LNCaP clone FGC (cell line): ENCODE measurements at regions not wholly inside any gene's neighbourhood (a gene's known extent, or its start where the extent isn't known, plus 50 kb on each side); places are given as distances from the start of the nearest gene placed in this dataset.

Experiments used
- DNase-seq: peaks from one replicate; pipeline ENCODE4 v3.0.0-alpha.2; 2011; ENCODE audit warnings: low read depth
- H3K4me3 ChIP-seq: 2 replicates; pipeline ENCODE4 v1.5.1; 2011; ENCODE audit warnings: mild to moderate bottlenecking, low read depth, low read length, control low read depth
- TF ChIP-seq, protein P1 (sequence below): IDR thresholded peaks from 2 replicates; pipeline ENCODE4 v1.5.1; 2012; ENCODE audit warnings: mild to moderate bottlenecking; ENCODE audit not compliant: control insufficient read depth, insufficient read depth; ENCODE audit errors: extremely low read depth

DNA sequence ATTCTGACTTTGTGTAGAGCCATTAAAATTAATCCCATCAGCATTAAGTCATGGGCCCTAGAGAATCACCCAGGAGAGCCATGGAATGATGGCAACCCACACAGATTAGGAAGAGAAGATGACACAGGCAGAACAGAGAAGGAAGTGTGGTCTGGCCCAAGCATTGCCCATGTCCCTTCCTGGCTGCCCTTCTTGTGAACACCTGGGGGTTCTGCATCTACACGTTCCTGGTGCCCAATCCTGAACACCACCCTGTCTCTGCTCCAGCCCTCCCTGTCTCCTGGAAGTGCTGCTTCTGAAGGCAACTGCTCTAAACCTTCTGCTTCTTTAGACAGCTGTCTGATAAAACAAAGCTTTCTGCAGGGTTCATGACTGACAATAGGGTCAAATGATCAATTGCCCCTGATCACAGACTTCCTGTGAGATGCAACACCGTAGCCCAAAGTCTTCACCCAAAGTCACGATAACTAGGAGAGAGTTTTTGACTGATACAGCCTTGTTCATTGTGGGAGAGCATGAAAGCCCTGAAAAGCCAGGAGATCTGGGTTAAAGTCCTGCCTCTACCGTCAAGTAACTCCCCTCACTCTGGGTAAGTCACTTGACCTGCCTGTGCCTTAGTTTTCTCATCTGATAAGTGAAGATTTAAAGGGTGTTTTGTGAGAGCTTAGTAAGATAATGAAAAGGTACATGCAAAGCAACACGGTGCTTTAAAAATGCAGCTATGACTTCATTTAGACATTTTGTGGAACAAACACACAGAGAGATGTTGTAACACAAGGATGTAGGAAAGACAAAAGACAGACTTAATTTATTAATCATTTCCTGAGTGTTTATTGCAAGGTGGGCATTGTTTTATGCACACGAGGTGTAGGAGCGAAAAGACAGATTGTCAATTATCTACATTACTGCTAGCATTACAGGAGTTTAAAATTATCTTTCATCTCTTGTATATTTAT, 291.2 kb upstream of the STXBP5 start:
- DNase-seq, result no peak
- TF ChIP-seq, protein P1, sequence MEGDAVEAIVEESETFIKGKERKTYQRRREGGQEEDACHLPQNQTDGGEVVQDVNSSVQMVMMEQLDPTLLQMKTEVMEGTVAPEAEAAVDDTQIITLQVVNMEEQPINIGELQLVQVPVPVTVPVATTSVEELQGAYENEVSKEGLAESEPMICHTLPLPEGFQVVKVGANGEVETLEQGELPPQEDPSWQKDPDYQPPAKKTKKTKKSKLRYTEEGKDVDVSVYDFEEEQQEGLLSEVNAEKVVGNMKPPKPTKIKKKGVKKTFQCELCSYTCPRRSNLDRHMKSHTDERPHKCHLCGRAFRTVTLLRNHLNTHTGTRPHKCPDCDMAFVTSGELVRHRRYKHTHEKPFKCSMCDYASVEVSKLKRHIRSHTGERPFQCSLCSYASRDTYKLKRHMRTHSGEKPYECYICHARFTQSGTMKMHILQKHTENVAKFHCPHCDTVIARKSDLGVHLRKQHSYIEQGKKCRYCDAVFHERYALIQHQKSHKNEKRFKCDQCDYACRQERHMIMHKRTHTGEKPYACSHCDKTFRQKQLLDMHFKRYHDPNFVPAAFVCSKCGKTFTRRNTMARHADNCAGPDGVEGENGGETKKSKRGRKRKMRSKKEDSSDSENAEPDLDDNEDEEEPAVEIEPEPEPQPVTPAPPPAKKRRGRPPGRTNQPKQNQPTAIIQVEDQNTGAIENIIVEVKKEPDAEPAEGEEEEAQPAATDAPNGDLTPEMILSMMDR, result no peak
- no peak overlapping the region for H3K4me3 ChIP-seq

GRCh38 chr6:146913842-146914488, 290.3 kb upstream of the STXBP5 start:
- no peak overlapping the region for H3K4me3 ChIP-seq

DNA sequence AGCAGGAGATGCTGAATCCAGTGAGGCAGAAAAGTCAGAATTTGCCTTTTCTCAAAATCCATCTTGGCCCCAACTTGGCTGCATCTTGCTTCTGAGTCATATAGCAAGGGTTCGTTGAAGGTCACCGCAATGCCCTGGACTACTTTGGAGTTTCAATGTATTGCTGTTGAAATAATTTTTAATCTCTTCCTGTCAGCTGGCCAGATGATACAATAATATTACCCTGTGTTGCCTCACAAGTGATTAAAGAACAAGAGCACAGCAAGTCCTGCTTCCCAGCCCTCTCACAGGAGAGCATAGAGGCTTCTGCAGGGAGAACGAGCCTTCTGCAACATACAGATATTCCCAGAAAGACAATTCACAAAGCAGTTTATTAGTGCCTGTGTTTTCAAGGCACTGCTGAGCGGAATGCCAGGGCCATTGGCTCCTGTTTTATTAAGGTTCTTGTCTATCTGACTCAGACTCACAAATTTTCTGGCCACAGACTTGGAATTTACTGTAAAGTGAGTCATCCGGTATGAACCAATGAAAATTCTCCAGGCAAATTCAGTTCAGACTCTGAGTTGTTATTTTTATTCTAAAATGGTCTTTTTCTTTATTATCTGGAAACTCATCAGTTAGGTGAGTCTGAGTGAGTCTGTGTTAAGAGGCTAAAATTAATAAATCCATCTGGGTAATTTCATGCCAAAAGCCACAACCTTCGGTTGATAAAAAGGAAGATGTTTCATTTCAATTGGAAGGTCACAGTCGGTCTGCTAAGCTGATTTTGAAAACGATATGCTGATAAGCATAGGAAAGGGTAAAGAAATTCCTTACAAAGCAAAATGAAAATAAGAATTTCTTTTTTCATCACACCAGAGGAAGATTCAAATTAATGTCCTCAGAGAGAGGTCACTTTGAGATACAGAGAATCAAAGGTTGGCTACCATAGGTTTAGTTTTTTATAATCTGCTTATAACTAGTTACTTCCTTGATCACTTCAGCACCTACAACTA, 289.4 kb upstream of the STXBP5 start:
- DNase-seq, result no peak
- TF ChIP-seq, protein P1, result no peak
- no peak overlapping the region for H3K4me3 ChIP-seq

More at GRCh38 chr6:146913842-146914488, 290.3 kb upstream of the STXBP5 start:
- TF ChIP-seq, protein P1, result no peak
- DNase-seq, result no peak

DNA sequence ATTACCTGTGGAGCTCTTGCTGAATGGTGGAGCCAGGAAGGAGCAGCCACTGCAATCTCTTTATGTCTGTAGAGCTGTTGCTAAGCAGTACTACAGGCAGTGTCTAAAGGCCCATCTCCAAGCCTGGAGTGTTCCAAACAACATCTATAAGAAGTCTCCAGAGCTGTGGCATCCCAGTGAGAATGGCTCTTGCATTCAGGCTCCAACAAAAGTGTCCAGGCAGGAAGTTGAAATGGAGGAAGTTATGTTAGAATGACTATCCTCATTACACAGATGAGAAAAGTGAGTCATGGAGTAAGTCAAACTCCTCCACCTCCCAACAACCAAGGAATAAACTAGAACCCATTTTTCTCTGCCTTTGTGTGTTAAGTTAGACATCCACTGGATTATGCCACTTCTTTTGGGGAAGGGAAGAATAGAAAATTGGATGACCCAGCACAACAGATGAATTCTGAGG, 288.5 kb upstream of the STXBP5 start:
- no peak for DNase-seq
- no peak overlapping the region for H3K4me3 ChIP-seq
- TF ChIP-seq, protein P1, result no peak

- TF ChIP-seq, protein P1, result no peak
- no peak for DNase-seq
- H3K4me3 ChIP-seq, result no peak overlapping the region
These were observed 287.7 kb upstream of the STXBP5 start for GRCh38 chr6:146916435-146917025.

- TF ChIP-seq, protein P1, result no peak
- no peak for DNase-seq
- no peak overlapping the region for H3K4me3 ChIP-seq
These were observed 287.0 kb upstream of the STXBP5 start for GRCh38 chr6:146917182-146917581.
